HFFc6 (cell line): ENCODE measurements at regions not wholly inside any gene's neighbourhood (a gene's known extent, or its start where the extent isn't known, plus 50 kb on each side); places are given as distances from the start of the nearest gene placed in this dataset.

Experiments
- DNase-seq: peaks from one replicate; pipeline ENCODE4 v3.0.0-alpha.2; 2018
- H3K27ac Mint-ChIP-seq: 2 replicates; pipeline ENCODE4 v1.8.0; 2020; ENCODE audit warnings: mild to moderate bottlenecking, mixed read lengths
- H3K27me3 Mint-ChIP-seq: 2 replicates; pipeline ENCODE4 v1.8.0; 2021; ENCODE audit warnings: mild to moderate bottlenecking, moderate library complexity, mixed read lengths; ENCODE audit not compliant: insufficient read depth
- H3K36me3 Mint-ChIP-seq: 2 replicates; pipeline ENCODE4 v1.8.0; 2021; ENCODE audit warnings: low read depth, mixed read lengths
- H3K4me1 Mint-ChIP-seq: 2 replicates; pipeline ENCODE4 v1.8.0; 2020; ENCODE audit warnings: low read depth, mixed read lengths
- H3K4me3 Mint-ChIP-seq: 2 replicates; pipeline ENCODE4 v1.8.0; 2020; ENCODE audit warnings: mild to moderate bottlenecking, moderate library complexity, mixed read lengths
- H3K9me3 Mint-ChIP-seq: 2 replicates; pipeline ENCODE4 v1.8.0; 2020; ENCODE audit warnings: mild to moderate bottlenecking, mixed read lengths
- CTCF ChIP-seq: fragments of 200-600 bp; sonication (generic); IDR thresholded peaks from 2 replicates; pipeline ENCODE4 v1.5.0; 2021; ENCODE audit warnings: antibody characterized with exemption, mild to moderate bottlenecking

- Mint-ChIP-seq H3K27ac (no peak overlapping the region), H3K4me1 (no peaks in the 10 kb centered on the region), H3K27me3 (no peaks in the 10 kb centered on the region), H3K4me3 (no peak overlapping the region), H3K9me3 (peaks cover 50% of the 10 kb centered on the region), H3K36me3 (peaks cover 6% of the 10 kb centered on the region; the same call in 1 of the 2 replicates)
- DNase-seq: no peak
- no peak for TF ChIP-seq CTCF
Measured at GRCh38 chr5:5716665-5717064, 294.2 kb downstream of the ICE1 start.

GRCh38 chr5:5711592-5711991 lies 289.1 kb downstream of the ICE1 start:
- Mint-ChIP-seq H3K36me3 (peaks cover 9% of the 10 kb centered on the region; the same call in 1 of the 2 replicates), H3K4me1 (no peaks in the 10 kb centered on the region), H3K27me3 (no peaks in the 10 kb centered on the region), H3K27ac (no peak overlapping the region), H3K9me3 (peaks cover 80% of the 10 kb centered on the region), H3K4me3 (no peak overlapping the region)
- TF ChIP-seq CTCF: no peak
- DNase-seq: no peak

- DNase-seq: no peak
- Mint-ChIP-seq H3K27ac (no peak overlapping the region), H3K4me1 (no peaks in the 10 kb centered on the region), H3K9me3 (peaks cover 75% of the 10 kb centered on the region), H3K36me3 (peaks cover 9% of the 10 kb centered on the region; the same call in 1 of the 2 replicates), H3K27me3 (no peaks in the 10 kb centered on the region), H3K4me3 (no peak overlapping the region)
- TF ChIP-seq CTCF: no peak
Measured at GRCh38 chr5:5711112-5711511, 288.6 kb downstream of the ICE1 start.

GRCh38 chr5:5710471-5710870 lies 288.0 kb downstream of the ICE1 start:
- DNase-seq: no peak
- Mint-ChIP-seq H3K4me1 (no peaks in the 10 kb centered on the region), H3K36me3 (peaks cover 9% of the 10 kb centered on the region; the same call in 1 of the 2 replicates), H3K4me3 (no peak overlapping the region), H3K27ac (no peak overlapping the region), H3K9me3 (peaks cover 69% of the 10 kb centered on the region), H3K27me3 (no peaks in the 10 kb centered on the region)
- TF ChIP-seq CTCF: no peak

- Mint-ChIP-seq H3K9me3 (peaks cover 48% of the 10 kb centered on the region), H3K4me3 (no peak overlapping the region), H3K27me3 (no peaks in the 10 kb centered on the region), H3K36me3 (peaks cover 4% of the 10 kb centered on the region; the same call in 1 of the 2 replicates), H3K4me1 (no peaks in the 10 kb centered on the region), H3K27ac (no peak overlapping the region)
- no peak for DNase-seq
- TF ChIP-seq CTCF: no peak
Measured at GRCh38 chr5:5708367-5708919, 286.0 kb downstream of the ICE1 start.
